COLO668 (cell line): ENCODE measurements at regions not wholly inside any gene's neighbourhood (a gene's known extent, or its start where the extent isn't known, plus 50 kb on each side); places are given as distances from the start of the nearest gene placed in this dataset.

ENCODE experiments used
- DNase-seq: peaks from one replicate; lab custom pipeline; 2025; ENCODE audit not compliant: unreplicated experiment; lab: John Stamatoyannopoulos, UW

DNA sequence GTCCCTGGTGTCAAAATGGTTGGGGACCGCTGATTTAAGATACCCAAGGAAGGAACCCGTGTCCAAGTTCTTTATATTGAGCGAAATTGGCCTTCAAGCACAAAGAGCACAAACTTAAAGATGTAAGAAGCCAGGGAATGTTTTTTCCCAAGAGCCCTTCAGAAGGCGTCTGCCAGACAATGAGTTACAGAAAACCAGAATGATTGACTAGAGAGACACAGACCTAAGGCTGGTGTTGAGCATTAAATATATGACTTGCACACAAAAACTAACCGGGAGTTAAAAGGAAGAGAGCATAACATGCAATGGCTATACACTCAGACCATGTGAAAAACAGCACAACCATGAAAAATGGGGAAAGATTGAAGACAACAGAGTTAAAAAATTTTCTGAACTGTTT is 157.5 kb upstream of the FAM9B start:
- DNase-seq = no peak

DNA sequence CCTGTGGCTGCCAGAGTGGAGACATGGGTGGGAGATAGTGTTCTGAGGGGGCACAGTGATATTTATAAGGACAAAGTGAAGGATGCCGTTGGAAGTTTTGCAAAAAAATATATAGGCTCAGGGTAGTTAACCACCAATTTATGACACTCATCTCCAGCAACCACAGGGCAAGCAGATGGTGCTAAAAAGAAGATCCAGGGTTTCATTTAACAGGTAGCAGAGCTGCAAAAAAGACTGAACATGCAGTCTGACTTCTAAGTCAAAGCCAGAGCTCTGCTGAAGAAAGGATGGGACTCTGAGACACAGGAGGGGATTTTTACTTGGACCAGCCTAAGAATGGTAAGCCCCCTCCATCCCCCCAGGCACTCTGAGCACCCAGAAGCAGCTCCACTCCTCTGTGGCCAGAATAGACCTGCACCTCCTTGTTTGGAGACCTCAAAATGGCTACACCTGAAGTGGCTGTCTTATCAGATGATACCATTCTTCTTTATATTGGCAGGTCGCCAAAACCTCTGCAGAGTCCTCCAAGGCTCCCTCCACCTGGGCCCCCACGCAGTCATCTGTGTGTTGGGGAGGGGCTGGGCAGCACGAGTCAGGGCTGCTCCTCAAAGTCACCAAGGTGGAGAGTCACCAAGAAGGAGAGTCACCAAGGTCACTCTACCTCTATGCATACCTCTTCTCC is 161.4 kb upstream of the FAM9B start:
- no peak for DNase-seq

DNA sequence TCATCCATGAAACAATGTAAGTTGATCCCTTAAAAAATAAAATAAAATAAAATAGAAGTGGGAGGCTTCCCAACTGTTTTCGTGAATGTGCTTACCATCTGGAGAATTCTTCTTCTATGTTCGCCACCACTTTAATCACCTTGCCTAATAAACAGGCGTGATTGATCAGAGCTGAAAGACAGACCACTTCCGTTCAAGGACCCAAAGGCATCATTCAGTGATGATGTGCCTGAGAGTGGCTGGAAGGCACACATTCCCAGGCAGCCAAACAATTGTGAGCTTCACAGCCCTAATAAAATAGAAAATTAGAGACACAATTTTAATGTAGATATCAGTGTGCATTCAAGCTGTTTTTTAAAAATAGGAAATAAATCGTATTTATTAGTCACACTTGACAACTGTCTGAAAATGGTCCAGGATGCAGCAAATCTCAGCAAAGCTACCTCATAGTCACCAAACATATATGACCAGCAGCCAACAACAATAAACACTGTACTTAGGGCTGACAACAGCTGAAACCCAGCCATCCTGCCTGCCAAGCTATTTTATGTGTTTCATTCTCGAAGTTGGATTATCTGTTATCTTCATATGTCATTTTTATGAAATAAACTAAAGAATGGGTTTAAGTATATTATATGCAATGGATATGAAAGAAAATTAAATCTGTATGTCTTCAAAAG is 163.2 kb upstream of the FAM9B start:
- no peak for DNase-seq

DNA sequence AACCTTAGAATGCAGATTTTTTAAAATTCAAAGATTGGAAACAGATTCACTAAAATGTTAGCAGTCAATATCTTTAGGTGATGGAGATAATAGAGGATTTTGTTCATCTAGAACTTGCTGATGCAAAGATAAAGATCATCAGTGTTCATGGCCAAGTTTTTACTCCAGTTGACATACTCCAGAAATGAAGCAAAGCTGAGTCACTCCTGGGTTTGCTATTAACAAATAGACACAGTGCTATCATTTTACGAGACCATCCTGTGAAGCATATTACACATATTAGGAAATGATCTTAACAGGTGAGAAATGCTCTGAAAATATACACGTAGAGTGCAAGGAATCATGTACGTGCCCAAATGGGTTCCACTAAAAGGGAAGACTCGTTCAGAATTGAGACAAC is 170.6 kb upstream of the FAM9B start:
- no peak for DNase-seq

GRCh38 chrX:9205599-9206223 is 171.8 kb upstream of the FAM9B start:
- no peak for DNase-seq

DNA sequence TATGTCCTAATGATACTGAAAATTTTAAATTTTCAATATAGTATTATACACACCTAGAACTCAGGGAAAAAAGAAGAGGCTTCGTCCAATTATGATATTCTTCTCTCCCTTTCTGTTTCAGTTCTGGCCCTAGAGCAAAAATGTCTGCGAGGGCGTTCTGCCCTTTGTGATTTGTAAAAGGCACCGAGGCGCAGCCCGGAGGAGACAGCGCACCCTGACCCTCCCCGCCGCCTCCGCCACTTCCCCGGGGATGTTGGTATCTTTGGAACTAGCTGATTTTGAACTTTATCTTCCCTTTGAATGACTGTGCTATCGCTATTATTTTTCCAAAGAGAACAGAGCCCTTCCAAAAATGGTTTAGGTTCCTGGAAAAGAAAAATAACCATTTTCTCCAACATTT is 173.2 kb upstream of the FAM9B start:
- DNase-seq = no peak

GRCh38 chrX:9211269-9211668 is 177.3 kb upstream of the FAM9B start:
- no peak for DNase-seq

DNA sequence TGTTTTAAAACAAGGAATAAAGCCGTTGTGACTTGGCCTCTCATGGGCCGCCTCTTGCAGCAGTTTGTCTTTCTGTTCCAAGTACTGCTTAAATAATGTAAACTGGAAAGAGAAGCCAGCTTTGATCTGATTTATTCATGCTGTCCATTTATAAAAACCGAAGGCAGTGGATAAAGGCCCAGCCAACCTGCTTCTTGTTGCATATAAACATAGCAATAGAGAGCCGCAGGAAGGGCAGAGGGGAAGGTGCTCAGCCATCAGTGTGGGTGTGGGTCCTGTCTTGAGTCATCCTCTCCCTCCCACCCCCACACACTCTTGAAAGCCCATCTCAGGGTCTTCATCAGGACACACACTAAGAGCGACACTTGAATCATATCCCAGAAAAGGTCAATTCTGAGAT is 187.9 kb upstream of the FAM9B start:
- no peak for DNase-seq

DNA sequence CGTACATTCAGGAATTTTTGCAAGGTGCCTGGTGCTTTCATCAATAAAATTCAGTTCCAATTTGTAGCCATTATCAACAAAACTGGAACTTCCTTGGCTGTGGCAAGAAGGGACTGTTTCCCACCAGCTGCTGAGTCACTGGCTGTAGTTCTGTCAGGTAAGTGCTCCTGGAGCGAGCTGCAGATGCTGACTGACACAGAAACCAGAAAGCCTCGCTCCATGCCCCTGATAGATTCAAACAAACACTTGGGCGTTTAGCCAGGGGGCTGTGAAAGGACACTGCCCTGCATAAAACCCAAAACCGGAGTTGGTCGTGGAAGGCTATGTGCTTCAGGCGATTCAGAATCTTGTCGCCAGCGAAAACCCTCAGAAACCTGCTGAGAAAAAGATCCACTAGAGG is 188.4 kb upstream of the FAM9B start:
- no peak for DNase-seq

DNA sequence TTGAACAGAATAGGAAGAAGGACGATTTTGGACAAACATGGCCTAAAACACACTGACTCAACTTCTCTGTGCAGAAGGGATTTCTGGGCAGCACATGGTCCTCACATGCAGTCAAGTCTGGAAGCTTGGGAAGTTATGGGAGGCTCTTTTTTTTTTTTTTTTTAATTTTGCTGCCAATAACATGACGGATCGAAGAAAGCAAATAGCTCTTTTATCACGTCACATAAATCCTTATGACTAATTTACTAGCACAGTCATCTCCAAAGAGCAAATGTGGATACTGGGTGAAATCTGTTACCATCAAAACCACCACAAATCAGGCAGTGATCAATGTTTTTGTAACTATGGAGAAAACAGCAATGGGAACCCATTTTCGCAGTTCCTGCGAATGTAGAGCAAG is 193.3 kb upstream of the FAM9B start:
- DNase-seq = no peak

GRCh38 chrX:9231491-9231890 is 197.6 kb upstream of the FAM9B start:
- no peak for DNase-seq

DNA sequence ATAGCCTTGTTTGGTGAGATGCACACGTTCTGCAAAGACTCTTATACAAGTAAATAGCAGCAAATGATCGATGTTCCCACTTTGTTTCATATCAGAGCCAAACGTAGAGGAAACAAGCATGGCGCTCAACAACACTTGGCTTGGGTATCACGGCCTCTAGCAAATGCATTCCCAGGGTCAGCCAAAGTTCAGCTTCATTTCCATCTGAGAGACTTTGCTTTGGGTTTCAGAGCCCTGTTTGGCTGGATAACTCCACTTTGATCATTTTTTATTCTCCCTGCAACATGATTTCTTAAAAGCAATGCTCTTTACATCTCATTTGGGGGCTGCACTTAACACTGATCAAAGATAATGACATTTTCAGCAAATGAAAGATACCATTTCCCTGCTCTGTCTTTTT is 199.2 kb upstream of the FAM9B start:
- no peak for DNase-seq

GRCh38 chrX:9234315-9234714 is 200.4 kb upstream of the FAM9B start:
- DNase-seq = no peak

DNA sequence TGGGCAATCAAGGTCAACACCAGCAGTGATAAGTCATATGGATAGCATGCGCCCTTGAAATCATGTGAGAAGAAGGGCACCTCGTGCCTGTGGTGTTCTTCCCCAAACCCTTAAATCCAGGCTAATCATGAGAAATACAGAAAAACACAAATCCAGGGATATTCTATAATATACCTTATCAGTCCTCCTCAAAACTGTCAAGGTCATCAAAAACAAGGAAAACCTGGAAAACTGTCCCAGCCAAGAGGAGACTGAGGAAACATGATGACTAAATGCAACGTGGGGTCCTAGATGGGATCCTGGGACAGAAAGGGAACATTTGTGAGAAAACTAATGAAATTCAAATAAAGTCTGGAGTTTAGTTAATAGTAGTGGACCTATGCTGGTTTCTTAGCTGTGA is 201.8 kb upstream of the FAM9B start:
- no peak for DNase-seq

- DNase-seq = no peak
Measured at GRCh38 chrX:9240956-9241355, 207.0 kb upstream of the FAM9B start.

GRCh38 chrX:9241427-9241826 is 207.5 kb upstream of the FAM9B start:
- no peak for DNase-seq

- no peak for DNase-seq
Measured at GRCh38 chrX:9249051-9249846, 215.3 kb upstream of the FAM9B start.

GRCh38 chrX:9252182-9252581 is 212.7 kb upstream of the TBL1X start:
- no peak for DNase-seq

DNA sequence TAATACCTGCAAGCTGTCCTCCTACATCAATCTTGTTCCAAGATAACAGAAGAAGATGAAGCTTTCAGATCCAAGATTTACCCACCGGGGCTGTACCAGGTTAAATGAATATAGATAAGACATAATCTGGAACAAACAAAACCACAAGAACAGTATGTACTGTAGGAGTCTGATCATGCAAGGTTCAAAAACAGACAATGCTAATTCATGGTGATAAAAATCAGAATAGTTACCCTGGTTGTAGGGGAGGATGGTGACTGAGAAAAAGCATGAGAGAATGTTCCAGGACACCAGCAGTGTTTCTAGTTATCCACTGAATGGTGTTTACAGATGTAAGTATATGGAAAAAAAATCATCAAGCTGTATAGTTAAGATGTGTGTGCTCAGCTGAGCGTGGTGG is 211.6 kb upstream of the TBL1X start:
- no peak for DNase-seq

DNA sequence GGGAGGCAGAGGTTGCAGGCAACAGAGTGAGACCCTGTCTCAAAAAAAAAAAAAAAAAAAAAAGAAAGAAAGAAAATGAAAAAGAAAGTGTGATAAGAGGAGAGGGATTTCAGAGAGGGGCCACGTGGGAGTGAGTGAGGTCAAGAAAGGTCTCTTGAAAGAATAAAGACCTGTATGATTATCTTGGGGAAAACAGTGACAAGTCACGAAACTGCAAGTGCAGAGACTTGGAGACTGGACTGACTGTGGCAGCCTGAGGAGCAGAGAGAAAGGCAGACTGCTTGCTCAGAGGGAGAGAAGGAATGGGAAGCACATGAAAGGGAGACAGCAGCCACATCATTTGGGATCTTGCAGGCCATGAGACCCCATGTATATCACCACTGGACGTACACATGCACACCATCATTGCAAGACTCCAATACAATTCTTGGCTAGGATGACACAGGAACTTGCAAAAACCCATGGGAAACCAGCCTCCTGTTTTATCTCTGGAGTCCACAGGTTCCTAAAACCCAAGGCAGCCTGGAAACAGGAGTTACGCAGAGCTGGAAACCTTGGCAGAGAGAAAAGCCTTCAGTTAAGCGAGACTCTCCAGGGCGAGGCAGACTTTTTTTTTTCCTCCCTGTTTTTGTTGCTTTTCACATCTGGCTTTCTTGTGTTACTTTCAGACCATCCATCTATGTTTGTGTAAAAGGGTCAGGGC is 207.0 kb upstream of the TBL1X start:
- DNase-seq = no peak

DNA sequence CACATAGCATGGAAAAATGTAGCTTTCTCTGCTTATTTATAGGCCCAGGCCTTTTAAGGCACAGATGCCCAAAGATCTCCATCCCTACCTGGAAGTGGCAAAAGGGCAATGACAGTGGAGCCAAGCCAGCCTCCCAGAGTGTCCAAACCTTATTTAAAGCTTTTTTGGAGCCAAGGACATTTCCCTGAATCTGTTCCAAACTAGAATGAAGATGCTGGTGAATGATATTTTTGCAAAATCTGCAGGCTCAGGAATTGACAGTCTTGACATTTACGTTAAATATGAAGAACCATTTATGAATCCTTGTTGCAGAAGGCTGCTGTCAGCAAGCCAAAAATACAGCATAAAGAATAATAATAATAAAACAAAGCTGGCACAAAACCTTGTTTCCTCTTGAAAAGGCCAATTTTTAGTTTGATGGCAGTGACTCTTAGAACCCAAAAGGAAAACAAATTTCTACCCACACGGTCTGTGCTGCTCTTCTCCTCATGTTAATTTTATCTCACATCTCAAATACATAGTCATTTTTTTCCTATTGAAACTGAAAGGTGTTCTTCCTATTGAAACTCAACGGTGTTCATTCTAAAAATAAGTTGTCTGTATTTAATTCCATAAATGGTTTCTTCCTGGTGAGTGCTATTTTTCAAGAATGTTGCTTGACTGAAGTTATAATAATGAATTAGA is 206.3 kb upstream of the TBL1X start:
- no peak for DNase-seq
